Dermis microvascular lymphatic vessel endothelial cell (primary cell): ENCODE measurements at regions not wholly inside any gene's neighbourhood (a gene's known extent, or its start where the extent isn't known, plus 50 kb on each side); places are given as distances from the start of the nearest gene placed in this dataset.
A peak's percentile ranks its signal among the peaks of the same experiment; 100 is the strongest.

ENCODE experiments used
- DNase-seq, 2 donors: peaks; one replicate each; pipeline versions ENCODE4 v3.0.0 to v3.0.0-alpha.2; 2010; ENCODE audit warnings: low read depth in 2 of 2

- no peak for DNase-seq
These were observed 718.3 kb downstream of the EPM2A start for GRCh38 chr6:145017051-145017450.

- no peak for DNase-seq
These were observed 717.8 kb downstream of the EPM2A start for GRCh38 chr6:145017516-145017915.

- DNase-seq, result no peak
These were observed 717.3 kb downstream of the EPM2A start for GRCh38 chr6:145018027-145018426.

GRCh38 chr6:145020114-145020513 is 715.2 kb downstream of the EPM2A start:
- DNase-seq, result no peak

GRCh38 chr6:145020543-145020942 is 714.8 kb downstream of the EPM2A start:
- no peak for DNase-seq

- DNase-seq, result no peak
These were observed 713.0 kb downstream of the EPM2A start for GRCh38 chr6:145022199-145022796.

- no peak for DNase-seq
These were observed 712.1 kb downstream of the EPM2A start for GRCh38 chr6:145023116-145023726.

GRCh38 chr6:145025488-145025887 is 709.8 kb downstream of the EPM2A start:
- no peak for DNase-seq

GRCh38 chr6:145026267-145026679 is 709.0 kb downstream of the EPM2A start:
- DNase-seq, result no peak

GRCh38 chr6:145028144-145028818 is 707.0 kb downstream of the EPM2A start:
- DNase-seq, result peak in 1 of 2 donors; percentile 46

- DNase-seq, result peak in 1 of 2 donors; percentile 15
These were observed 704.3 kb downstream of the EPM2A start for GRCh38 chr6:145031001-145031400.

- no peak for DNase-seq
These were observed 703.4 kb downstream of the EPM2A start for GRCh38 chr6:145031962-145032361.

- DNase-seq, result no peak
These were observed 702.7 kb downstream of the EPM2A start for GRCh38 chr6:145032562-145033145.

- DNase-seq, result no peak
These were observed 700.7 kb downstream of the EPM2A start for GRCh38 chr6:145034664-145035063.

GRCh38 chr6:145036236-145036635 is 699.1 kb downstream of the EPM2A start:
- no peak for DNase-seq

- DNase-seq, result peak; percentile 6 to 29
These were observed 698.3 kb downstream of the EPM2A start for GRCh38 chr6:145036848-145037567.

- DNase-seq, result no peak
These were observed 692.8 kb downstream of the EPM2A start for GRCh38 chr6:145042559-145042958.

GRCh38 chr6:145043926-145044500 is 691.3 kb downstream of the EPM2A start:
- no peak for DNase-seq

- DNase-seq, result peak; percentile 38 to 78
These were observed 690.6 kb downstream of the EPM2A start for GRCh38 chr6:145044641-145045246.

- no peak for DNase-seq
These were observed 689.7 kb downstream of the EPM2A start for GRCh38 chr6:145045582-145045981.

- no peak for DNase-seq
These were observed 687.4 kb downstream of the EPM2A start for GRCh38 chr6:145047891-145048290.
